ENCODE measurements at regions not wholly inside any gene's neighbourhood (a gene's known extent, or its start where the extent isn't known, plus 50 kb on each side); places are given as distances from the start of the nearest gene placed in this dataset.

- TF ChIP-seq, protein P1, sequence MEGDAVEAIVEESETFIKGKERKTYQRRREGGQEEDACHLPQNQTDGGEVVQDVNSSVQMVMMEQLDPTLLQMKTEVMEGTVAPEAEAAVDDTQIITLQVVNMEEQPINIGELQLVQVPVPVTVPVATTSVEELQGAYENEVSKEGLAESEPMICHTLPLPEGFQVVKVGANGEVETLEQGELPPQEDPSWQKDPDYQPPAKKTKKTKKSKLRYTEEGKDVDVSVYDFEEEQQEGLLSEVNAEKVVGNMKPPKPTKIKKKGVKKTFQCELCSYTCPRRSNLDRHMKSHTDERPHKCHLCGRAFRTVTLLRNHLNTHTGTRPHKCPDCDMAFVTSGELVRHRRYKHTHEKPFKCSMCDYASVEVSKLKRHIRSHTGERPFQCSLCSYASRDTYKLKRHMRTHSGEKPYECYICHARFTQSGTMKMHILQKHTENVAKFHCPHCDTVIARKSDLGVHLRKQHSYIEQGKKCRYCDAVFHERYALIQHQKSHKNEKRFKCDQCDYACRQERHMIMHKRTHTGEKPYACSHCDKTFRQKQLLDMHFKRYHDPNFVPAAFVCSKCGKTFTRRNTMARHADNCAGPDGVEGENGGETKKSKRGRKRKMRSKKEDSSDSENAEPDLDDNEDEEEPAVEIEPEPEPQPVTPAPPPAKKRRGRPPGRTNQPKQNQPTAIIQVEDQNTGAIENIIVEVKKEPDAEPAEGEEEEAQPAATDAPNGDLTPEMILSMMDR (IDR thresholded peaks at IDR 0.05), result no peak
- TF ChIP-seq POLR2A (IDR thresholded peaks at IDR 0.05), result no peak
- no peak for TF ChIP-seq POLR2AphosphoS5 (IDR thresholded peaks at IDR 0.05)
Observed at GRCh38 chr21:14829685-14830084, 235.1 kb downstream of the NRIP1 start.
